Activated CD4-positive, alpha-beta T cell treated with anti-CD3 and anti-CD28 coated beads, Interleukin-2, Interleukin-4, amounts not matched to agents 100 ng/mL and 50 ng/mL, durations not matched to agents 16 hours and 8 hours (primary cell): ENCODE measurements at regions not wholly inside any gene's neighbourhood (a gene's known extent, or its start where the extent isn't known, plus 50 kb on each side); places are given as distances from the start of the nearest gene placed in this dataset.

Source experiments
- DNase-seq: peaks from one replicate; pipeline ENCODE4 v3.0.0-alpha.2; 2020; ENCODE audit warnings: low spot score

DNA sequence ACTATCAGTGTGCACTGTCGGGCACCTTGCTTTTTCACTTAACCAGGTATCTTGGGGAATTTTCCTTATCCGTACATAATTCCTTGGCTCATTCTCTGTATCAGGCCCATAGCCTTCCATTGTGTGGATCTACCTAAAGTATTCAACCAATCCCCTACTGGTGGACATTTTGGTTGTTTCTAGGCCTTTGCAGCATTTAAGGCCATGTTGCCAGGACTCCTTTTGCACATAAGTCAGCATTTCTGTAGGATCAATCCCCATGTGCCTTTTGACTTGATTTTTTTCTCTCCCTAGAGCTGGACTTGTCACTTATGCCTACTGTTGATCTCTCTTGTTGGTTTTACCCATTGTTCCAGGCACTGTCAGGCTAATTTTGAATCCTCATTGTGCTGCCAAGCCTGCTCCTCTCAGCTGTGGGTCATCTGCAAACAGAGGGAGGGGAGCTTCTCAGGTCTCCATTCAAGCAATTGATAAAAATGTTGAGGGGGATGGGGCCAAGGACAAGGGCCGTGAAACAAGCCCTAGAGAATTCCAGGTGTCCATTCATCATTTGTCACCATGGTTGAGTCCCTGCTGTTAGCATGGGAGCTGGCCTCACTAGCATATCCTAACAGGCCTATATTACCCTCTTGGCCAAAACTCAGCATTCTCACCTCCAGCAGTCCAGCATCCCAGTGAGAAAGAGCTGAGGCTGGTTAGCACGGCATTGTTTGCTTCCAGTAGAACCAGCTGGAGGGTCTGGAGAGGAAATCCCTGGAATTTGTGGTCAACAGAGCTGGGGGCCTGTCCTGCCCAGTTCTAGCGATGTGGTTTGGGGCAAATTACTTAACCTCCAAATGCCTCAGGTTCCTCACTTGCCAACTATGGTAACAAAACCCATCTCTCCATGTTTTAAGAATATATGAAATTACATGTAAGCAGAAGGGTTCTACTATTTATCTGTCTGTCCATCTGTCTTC is 178.4 kb downstream of the MRPL14 start:
- DNase-seq, result no peak

- DNase-seq, result no peak
Measured at GRCh38 chr6:43947860-43948259, 177.8 kb downstream of the VEGFA start.

GRCh38 chr6:43946641-43947363 is 176.8 kb downstream of the VEGFA start:
- DNase-seq, result no peak

DNA sequence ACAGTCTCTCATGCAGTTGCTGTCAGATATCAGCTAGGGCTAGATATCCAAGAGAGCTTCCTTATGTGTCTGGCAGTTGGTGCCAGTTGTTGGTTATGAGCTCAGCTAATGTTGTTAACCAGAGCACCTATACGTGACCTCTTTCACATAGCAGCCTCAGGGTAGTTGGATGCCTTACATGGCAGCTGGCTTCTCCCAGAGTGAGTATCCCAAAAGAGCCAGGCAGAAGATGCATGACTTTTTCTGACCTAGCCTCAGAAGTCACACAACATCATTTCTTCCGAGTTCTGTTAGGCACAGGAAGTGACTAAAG is 175.7 kb downstream of the VEGFA start:
- no peak for DNase-seq

GRCh38 chr6:43944908-43945767 is 175.1 kb downstream of the VEGFA start:
- no peak for DNase-seq

DNA sequence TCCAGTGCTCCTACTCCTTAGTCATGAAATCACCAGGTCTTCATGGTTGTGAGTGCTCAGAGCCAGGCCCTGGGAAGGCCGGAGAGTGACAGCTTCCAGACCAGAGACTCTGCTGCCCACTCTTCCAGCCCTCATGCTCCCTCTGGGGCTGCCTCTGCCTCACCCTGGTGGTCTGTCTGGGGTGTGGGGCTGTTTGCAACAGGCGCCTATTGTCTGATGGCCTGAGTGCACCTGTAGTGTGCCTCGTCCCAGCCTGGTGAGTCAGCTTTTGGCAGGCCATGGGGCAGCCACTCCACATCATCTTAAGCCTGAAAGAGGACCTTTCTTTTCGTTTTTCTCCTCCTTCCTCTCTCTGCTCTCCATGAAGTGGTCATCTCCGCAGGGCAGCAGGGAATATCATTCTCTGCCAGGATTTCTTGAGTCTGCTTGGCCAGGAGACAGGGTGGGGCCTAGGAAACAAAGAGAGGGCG is 173.8 kb downstream of the VEGFA start:
- no peak for DNase-seq

- no peak for DNase-seq
Measured at GRCh38 chr6:43943099-43943766, 173.2 kb downstream of the VEGFA start.

GRCh38 chr6:43942616-43943015 is 172.6 kb downstream of the VEGFA start:
- DNase-seq, result no peak

DNA sequence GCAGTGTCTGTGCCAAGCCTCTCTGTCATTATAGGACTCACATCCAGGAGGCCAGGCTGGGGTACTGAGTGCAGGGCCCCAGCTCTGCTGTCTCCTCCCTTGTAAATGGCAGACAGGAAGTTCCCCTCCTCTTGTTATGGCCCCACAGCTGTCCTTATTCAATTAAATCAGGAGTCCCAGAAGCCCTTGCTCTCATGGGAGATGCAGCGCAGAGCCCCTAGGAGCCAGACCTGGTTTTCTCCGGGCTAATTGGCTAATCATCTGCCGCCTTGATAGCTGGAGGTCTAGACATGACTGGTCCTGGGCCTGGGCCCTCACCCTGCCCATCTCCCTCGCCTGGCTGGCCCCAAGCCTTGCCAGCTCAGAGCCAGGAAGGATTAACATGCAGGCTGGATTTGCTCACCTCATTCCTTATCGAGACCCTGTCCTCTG is 172.0 kb downstream of the VEGFA start:
- no peak for DNase-seq

DNA sequence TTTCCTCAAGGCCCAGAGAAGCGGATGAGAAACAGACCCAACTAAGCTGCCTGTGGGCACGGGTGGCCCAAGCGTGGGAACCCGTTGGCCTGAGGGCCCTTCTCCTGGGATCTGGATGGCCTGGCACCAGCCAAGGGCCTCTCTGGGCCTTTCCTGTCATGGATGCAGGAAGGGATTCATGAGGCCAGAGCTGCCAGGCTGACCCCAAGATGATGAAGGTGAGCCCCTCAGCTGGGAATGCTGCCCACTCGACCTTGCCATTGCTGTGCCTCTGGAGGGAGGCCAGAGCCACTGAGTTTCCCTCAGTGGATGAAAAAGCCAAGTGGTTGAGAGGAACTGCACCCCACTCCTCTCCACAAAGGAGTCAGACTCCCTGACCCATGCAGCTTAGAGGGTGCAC is 171.2 kb downstream of the VEGFA start:
- no peak for DNase-seq

GRCh38 chr6:43940393-43941087 is 170.5 kb downstream of the VEGFA start:
- DNase-seq, result no peak

GRCh38 chr6:43940071-43940392 is 170.0 kb downstream of the VEGFA start:
- DNase-seq, result no peak

GRCh38 chr6:43939281-43940070 is 169.5 kb downstream of the VEGFA start:
- no peak for DNase-seq

GRCh38 chr6:43938178-43939105 is 168.4 kb downstream of the VEGFA start:
- no peak for DNase-seq

GRCh38 chr6:43937236-43938177 is 167.5 kb downstream of the VEGFA start:
- no peak for DNase-seq

GRCh38 chr6:43936476-43936875 is 166.5 kb downstream of the VEGFA start:
- no peak for DNase-seq

- no peak for DNase-seq
Measured at GRCh38 chr6:43935921-43936439, 166.0 kb downstream of the VEGFA start.
